ENCODE measurements at regions not wholly inside any gene's neighbourhood (a gene's known extent, or its start where the extent isn't known, plus 50 kb on each side); places are given as distances from the start of the nearest gene placed in this dataset.

GRCh38 chr12:111209811-111210210, 159.1 kb downstream of the PHETA1 start:
- Mint-ChIP-seq H3K4me3 (no peak overlapping the region), H3K27me3 (ENCODE audit: low read depth) (peaks cover 53% of the 10 kb centered on the region), H3K9me3 (no peaks in the 10 kb centered on the region), H3K4me1 (peaks cover 15% of the 10 kb centered on the region), H3K27ac (no peak overlapping the region), H3K36me3 (ENCODE audit: low read depth) (no peaks in the 10 kb centered on the region)
- TF ChIP-seq CTCF (IDR thresholded peaks at IDR 0.05; ENCODE audit: unreplicated experiment in 3 of 3), result no peak

GRCh38 chr12:111207761-111208160, 161.1 kb downstream of the PHETA1 start:
- no peak for TF ChIP-seq CTCF (IDR thresholded peaks at IDR 0.05; ENCODE audit: unreplicated experiment in 3 of 3)
- Mint-ChIP-seq H3K27me3 (ENCODE audit: low read depth) (peaks cover 45% of the 10 kb centered on the region), H3K9me3 (no peaks in the 10 kb centered on the region), H3K4me1 (peaks cover 9% of the 10 kb centered on the region), H3K27ac (no peak overlapping the region), H3K36me3 (ENCODE audit: low read depth) (no peaks in the 10 kb centered on the region), H3K4me3 (no peak overlapping the region)

GRCh38 chr12:111204788-111205241, 164.1 kb downstream of the PHETA1 start:
- H3K27me3 Mint-ChIP-seq (ENCODE audit: low read depth), result peaks cover 49% of the 10 kb centered on the region
- no peak for TF ChIP-seq CTCF (IDR thresholded peaks at IDR 0.05; ENCODE audit: unreplicated experiment in 3 of 3)
- no peaks in the 10 kb centered on the region for H3K36me3 Mint-ChIP-seq (ENCODE audit: low read depth)
- H3K4me3 Mint-ChIP-seq, result no peak overlapping the region
- no peak overlapping the region for H3K27ac Mint-ChIP-seq
- peaks cover 8% of the 10 kb centered on the region for H3K4me1 Mint-ChIP-seq
- H3K9me3 Mint-ChIP-seq, result no peaks in the 10 kb centered on the region

GRCh38 chr12:111203969-111204368, 164.9 kb downstream of the PHETA1 start:
- no peak for TF ChIP-seq CTCF (IDR thresholded peaks at IDR 0.05; ENCODE audit: unreplicated experiment in 3 of 3)
- Mint-ChIP-seq H3K4me1 (peaks cover 11% of the 10 kb centered on the region), H3K4me3 (no peak overlapping the region), H3K36me3 (ENCODE audit: low read depth) (no peaks in the 10 kb centered on the region), H3K27ac (no peak overlapping the region), H3K27me3 (ENCODE audit: low read depth) (peaks cover 51% of the 10 kb centered on the region), H3K9me3 (no peaks in the 10 kb centered on the region)

- Mint-ChIP-seq H3K36me3 (ENCODE audit: low read depth) (no peaks in the 10 kb centered on the region), H3K4me3 (no peak overlapping the region), H3K27ac (no peak overlapping the region), H3K9me3 (no peaks in the 10 kb centered on the region), H3K27me3 (ENCODE audit: low read depth) (peaks cover 51% of the 10 kb centered on the region), H3K4me1 (peaks cover 11% of the 10 kb centered on the region)
- no peak for TF ChIP-seq CTCF (IDR thresholded peaks at IDR 0.05; ENCODE audit: unreplicated experiment in 3 of 3)
Measured at GRCh38 chr12:111203446-111203845, 165.4 kb downstream of the PHETA1 start.

GRCh38 chr12:111202237-111202915, 166.5 kb downstream of the PHETA1 start:
- Mint-ChIP-seq H3K27me3 (ENCODE audit: low read depth) (peaks cover 52% of the 10 kb centered on the region), H3K4me3 (no peak overlapping the region), H3K4me1 (peaks cover 11% of the 10 kb centered on the region), H3K9me3 (no peaks in the 10 kb centered on the region), H3K36me3 (ENCODE audit: low read depth) (no peaks in the 10 kb centered on the region), H3K27ac (no peak overlapping the region)
- TF ChIP-seq CTCF (IDR thresholded peaks at IDR 0.05; ENCODE audit: unreplicated experiment in 3 of 3), result no peak

All from nephron (organoid).